ENCODE measurements at regions not wholly inside any gene's neighbourhood (a gene's known extent, or its start where the extent isn't known, plus 50 kb on each side); places are given as distances from the start of the nearest gene placed in this dataset.

GRCh38 chr12:126114441-126114840, 1049.2 kb downstream of the AACS start:
- TF ChIP-seq SMC3 (conservative IDR thresholded peaks at IDR 0.05; ENCODE audit: poor library complexity): no peak
- no peak for TF ChIP-seq CTCF (IDR thresholded peaks at IDR 0.05; ENCODE audit: poor library complexity, severe bottlenecking)
- TF ChIP-seq EZH2 (IDR thresholded peaks at IDR 0.05; ENCODE audit: borderline replicate concordance, insufficient read depth, low read length, poor library complexity, severe bottlenecking): no peak
- no peak for TF ChIP-seq TAF1 (IDR thresholded peaks at IDR 0.05; ENCODE audit: low read depth)
- no peak for TF ChIP-seq EP300 (conservative IDR thresholded peaks at IDR 0.05; ENCODE audit: poor library complexity, severe bottlenecking)
